CD4-positive, alpha-beta T cell treated with Interleukin-17A for 4 hours (primary cell): ENCODE measurements at regions not wholly inside any gene's neighbourhood (a gene's known extent, or its start where the extent isn't known, plus 50 kb on each side); places are given as distances from the start of the nearest gene placed in this dataset.

Experiments
- DNase-seq: peaks from one replicate; pipeline ENCODE4 v3.0.0-alpha.2; 2020; ENCODE audit warnings: mixed read lengths

DNA sequence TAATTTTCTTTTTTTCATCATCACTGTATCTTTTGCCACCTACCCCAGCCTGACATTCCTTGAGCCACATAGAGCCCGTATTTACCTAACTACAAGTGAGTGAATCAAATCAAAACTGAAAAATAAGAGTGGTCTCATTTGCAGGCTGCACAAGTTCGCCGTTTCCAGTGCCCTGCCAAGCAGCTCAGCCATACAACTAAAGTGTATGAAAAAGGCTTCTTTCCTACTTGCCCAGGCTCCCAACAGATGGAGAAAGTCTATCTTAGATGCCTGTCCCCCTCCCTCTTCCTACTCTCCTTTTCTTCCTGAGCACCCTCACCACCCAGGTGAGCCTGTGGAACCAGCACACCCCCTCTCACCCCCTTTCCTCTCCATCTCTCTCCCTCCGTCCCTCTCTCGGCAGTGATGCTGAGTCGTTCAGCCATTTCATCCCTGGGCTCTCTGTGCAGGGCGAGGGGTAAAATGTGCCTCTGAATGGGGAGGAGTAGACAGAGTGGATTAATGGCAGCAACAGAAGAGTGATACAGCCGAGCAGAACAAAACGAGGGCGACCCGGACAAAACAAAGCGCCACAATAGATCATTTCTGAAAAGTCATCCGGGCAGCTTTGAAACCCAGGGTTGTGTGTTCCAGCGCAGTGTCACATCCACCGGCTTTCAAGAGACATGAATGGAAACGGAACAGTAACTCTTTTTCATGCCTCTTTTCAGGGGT, 65.0 kb upstream of the POU3F3 start:
- DNase-seq = no peak

DNA sequence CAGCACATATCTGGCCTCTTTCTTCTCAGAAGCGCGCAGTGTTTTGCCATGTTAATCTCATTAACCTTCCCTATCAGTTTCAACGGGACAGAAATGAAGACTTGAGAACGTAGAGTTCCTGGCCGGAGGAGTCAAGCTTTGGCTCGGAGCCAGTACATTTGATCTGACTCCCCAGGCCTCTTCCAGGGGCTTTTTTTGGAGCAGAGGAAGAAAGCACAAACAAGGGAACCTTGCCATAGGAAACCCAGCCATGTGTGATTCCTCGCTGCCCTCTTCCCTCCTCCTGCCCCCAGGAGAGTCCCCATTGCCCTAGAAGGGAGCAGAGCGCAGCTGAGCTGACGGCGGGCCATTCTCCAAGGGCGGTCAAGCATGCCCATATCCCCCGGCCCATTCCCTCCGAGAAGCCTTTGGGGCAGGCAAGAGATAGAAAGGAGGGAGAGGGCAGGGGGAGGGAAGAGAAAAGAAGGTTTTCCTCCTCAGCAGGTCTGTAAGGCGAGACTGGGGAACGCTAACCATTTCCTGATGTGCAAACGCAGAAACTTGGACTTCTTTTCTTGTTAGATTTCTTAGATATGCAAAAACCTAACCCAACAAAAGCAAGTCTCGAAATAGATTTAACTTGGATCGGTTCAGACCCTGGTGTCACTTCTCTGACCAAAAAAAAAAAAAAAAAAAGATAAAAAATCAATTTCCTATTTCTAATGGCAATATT, 63.7 kb upstream of the POU3F3 start:
- no peak for DNase-seq

DNA sequence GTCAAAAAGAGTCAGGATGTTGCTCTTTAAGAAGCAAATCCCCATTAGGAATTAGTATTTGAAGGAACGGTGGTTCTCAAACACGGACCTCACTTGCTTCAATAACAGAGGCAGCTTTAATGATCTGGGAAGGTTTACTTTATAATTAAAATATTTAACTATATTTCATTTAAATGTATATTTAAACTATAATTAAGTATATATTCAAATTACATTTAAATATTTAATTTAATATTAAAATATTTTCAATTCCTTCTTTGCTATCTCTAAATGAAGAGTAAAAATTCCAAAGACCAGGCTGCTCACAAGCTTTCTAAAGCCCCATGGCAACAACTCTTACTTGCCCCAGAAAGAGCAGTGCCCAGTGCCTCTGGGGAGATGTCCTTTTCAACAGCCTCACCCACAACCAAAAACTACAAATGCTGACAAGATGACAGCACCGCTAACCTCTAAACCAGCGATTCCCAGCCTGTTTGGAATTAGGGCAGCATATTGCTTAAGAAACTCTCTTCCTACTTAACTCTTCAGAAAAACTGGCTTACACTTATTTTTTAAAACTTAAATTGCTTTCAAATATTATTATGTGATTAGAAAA, 62.9 kb upstream of the POU3F3 start:
- DNase-seq = no peak

DNA sequence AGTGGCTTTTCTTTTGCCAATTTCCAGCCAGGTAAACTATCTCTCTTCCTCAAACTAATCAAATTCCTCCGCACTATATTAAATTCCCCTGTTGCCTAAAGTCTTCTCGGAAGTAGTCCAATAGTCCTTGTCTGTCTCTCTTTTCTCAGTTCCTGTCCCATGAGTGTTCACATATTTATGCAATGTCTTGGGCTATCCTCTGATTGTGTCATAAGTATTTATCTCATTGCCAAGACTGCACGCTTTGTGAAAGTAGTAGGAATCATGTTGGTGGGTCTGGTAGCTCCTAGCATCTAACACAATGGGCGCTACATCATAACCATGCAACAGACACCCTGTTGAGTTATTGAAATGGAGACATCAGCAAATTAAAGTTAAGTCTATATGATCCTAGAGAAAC, 59.9 kb upstream of the POU3F3 start:
- DNase-seq = no peak

DNA sequence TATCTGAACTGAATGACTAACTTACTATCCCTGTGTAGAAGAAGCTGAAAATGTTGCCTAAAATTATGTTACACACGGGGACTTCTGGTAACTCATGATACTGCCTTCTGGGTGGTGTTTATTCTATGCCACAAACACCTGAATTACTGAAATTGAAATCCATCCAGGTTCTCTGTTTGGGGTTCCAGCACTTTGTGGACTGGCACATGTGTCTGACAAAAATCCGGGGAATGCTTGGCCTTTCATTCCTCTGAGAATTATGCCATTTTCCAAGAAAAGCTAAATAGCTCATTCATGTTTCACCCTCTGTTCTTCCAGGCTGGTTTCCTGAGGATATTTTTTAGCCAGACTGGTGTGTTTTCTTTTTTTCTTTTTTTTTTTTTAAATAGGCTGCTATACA, 59.5 kb upstream of the POU3F3 start:
- no peak for DNase-seq
